H1 (cell line): ENCODE measurements at regions not wholly inside any gene's neighbourhood (a gene's known extent, or its start where the extent isn't known, plus 50 kb on each side); places are given as distances from the start of the nearest gene placed in this dataset.

ENCODE experiments used
- ATF3 ChIP-seq: IDR thresholded peaks from 2 replicates; pipeline ENCODE4 v1.6.1; 2011; ENCODE audit warnings: low read depth, mild to moderate bottlenecking, low read length; ENCODE audit not compliant: insufficient read depth
- E2F6 ChIP-seq: IDR thresholded peaks from 2 replicates; pipeline ENCODE4 v1.6.1; 2012; ENCODE audit warnings: inconsistent platforms
- JUND ChIP-seq: IDR thresholded peaks from 2 replicates; pipeline ENCODE4 v1.6.1; 2011; ENCODE audit warnings: mild to moderate bottlenecking, improper control_type of control experiment, low read length
- TEAD4 ChIP-seq: IDR thresholded peaks from 2 replicates; pipeline ENCODE4 v1.6.1; 2012; ENCODE audit warnings: low read depth, low read length, inconsistent platforms, mixed read lengths

GRCh38 chr14:87449016-87449415, 544.0 kb downstream of the GALC start (continued):
- TF ChIP-seq ATF3: no peak
- no peak for TF ChIP-seq JUND
- TF ChIP-seq E2F6: no peak
- TF ChIP-seq TEAD4: no peak
- TF ChIP-seq, all 59 proteins: peak for 0
